SJSA1 (cell line): ENCODE measurements at regions not wholly inside any gene's neighbourhood (a gene's known extent, or its start where the extent isn't known, plus 50 kb on each side); places are given as distances from the start of the nearest gene placed in this dataset.

Experiments used
- DNase-seq, 2 experiments: peaks; one replicate each; pipeline ENCODE4 v3.0.0-alpha.2; 2015 to 2020; ENCODE audit warnings: low spot score in 2 of 2, low read depth in 1 of 2
- H3K27ac ChIP-seq: fragments of 250-450 bp; sonication (Bioruptor Pico); 2 replicates; pipeline ENCODE4 v1.5.1; 2020; ENCODE audit warnings: mild to moderate bottlenecking, moderate library complexity
- H3K27me3 ChIP-seq: fragments of 250-450 bp; sonication (Bioruptor Pico); replicated peaks from 2 replicates; pipeline ENCODE4 v1.5.1; 2020; ENCODE audit warnings: mild to moderate bottlenecking, moderate library complexity
- H3K36me3 ChIP-seq: fragments of 250-450 bp; sonication (Bioruptor Pico); 2 replicates; pipeline ENCODE4 v1.5.1; 2020; ENCODE audit warnings: mild to moderate bottlenecking
- H3K4me1 ChIP-seq: fragments of 250-450 bp; sonication (Bioruptor Pico); replicated peaks from 2 replicates; pipeline ENCODE4 v1.6.1; 2021; ENCODE audit warnings: mild to moderate bottlenecking
- H3K4me3 ChIP-seq: fragments of 250-450 bp; sonication (Bioruptor Pico); 2 replicates; pipeline ENCODE4 v1.5.1; 2020; ENCODE audit warnings: mild to moderate bottlenecking
- H3K9me3 ChIP-seq: fragments of 250-450 bp; sonication (Bioruptor Pico); replicated peaks from 2 replicates; pipeline ENCODE4 v1.5.1; 2020; ENCODE audit warnings: mild to moderate bottlenecking

- Histone ChIP-seq H3K4me3 (no peak overlapping the region), H3K27me3 (no peaks in the 10 kb centered on the region), H3K9me3 (no peaks in the 10 kb centered on the region), H3K27ac (no peak overlapping the region), H3K36me3 (no peaks in the 10 kb centered on the region), H3K4me1 (no peaks in the 10 kb centered on the region)
- DNase-seq = no peak
Measured at GRCh38 chr3:176969066-176969465, 228.2 kb downstream of the TBL1XR1 start.

GRCh38 chr3:176968631-176969030, 228.7 kb downstream of the TBL1XR1 start:
- no peak for DNase-seq
- no peak overlapping the region for H3K27ac ChIP-seq
- no peaks in the 10 kb centered on the region for H3K27me3 ChIP-seq
- H3K4me3 ChIP-seq = no peak overlapping the region
- H3K9me3 ChIP-seq = no peaks in the 10 kb centered on the region
- H3K4me1 ChIP-seq = no peaks in the 10 kb centered on the region
- no peaks in the 10 kb centered on the region for H3K36me3 ChIP-seq

GRCh38 chr3:176967522-176967921, 229.8 kb downstream of the TBL1XR1 start:
- H3K27me3 ChIP-seq = no peaks in the 10 kb centered on the region
- no peak overlapping the region for H3K27ac ChIP-seq
- H3K36me3 ChIP-seq = no peaks in the 10 kb centered on the region
- no peak overlapping the region for H3K4me3 ChIP-seq
- no peak for DNase-seq
- H3K9me3 ChIP-seq = no peaks in the 10 kb centered on the region
- no peaks in the 10 kb centered on the region for H3K4me1 ChIP-seq

GRCh38 chr3:176964661-176965060, 232.6 kb downstream of the TBL1XR1 start:
- H3K4me3 ChIP-seq = no peak overlapping the region

GRCh38 chr3:176961916-176962315, 235.4 kb downstream of the TBL1XR1 start:
- no peak for DNase-seq

More at GRCh38 chr3:176964661-176965060, 232.6 kb downstream of the TBL1XR1 start:
- DNase-seq = no peak
- Histone ChIP-seq H3K27me3 (no peaks in the 10 kb centered on the region), H3K9me3 (no peaks in the 10 kb centered on the region), H3K4me1 (no peaks in the 10 kb centered on the region), H3K36me3 (no peaks in the 10 kb centered on the region), H3K27ac (no peak overlapping the region)

GRCh38 chr3:176959867-176960266, 237.4 kb downstream of the TBL1XR1 start:
- Histone ChIP-seq H3K9me3 (no peaks in the 10 kb centered on the region), H3K27me3 (no peaks in the 10 kb centered on the region), H3K27ac (no peak overlapping the region), H3K4me3 (no peak overlapping the region), H3K4me1 (no peaks in the 10 kb centered on the region), H3K36me3 (no peaks in the 10 kb centered on the region)
- DNase-seq = no peak

More at GRCh38 chr3:176961916-176962315, 235.4 kb downstream of the TBL1XR1 start:
- Histone ChIP-seq H3K27ac (no peak overlapping the region), H3K9me3 (no peaks in the 10 kb centered on the region), H3K4me1 (no peaks in the 10 kb centered on the region), H3K36me3 (no peaks in the 10 kb centered on the region), H3K4me3 (no peak overlapping the region), H3K27me3 (no peaks in the 10 kb centered on the region)

GRCh38 chr3:176958560-176958959, 238.7 kb downstream of the TBL1XR1 start:
- H3K9me3 ChIP-seq = no peaks in the 10 kb centered on the region

GRCh38 chr3:176954517-176954916, 242.8 kb downstream of the TBL1XR1 start:
- no peak overlapping the region for H3K4me3 ChIP-seq
- no peaks in the 10 kb centered on the region for H3K27me3 ChIP-seq
- peaks cover 11% of the 10 kb centered on the region; the same call in 1 of the 2 replicates for H3K4me1 ChIP-seq
- H3K27ac ChIP-seq = no peak overlapping the region
- H3K9me3 ChIP-seq = no peaks in the 10 kb centered on the region
- no peak for DNase-seq
- H3K36me3 ChIP-seq = no peaks in the 10 kb centered on the region

More at GRCh38 chr3:176958560-176958959, 238.7 kb downstream of the TBL1XR1 start:
- no peak for DNase-seq
- Histone ChIP-seq H3K27me3 (no peaks in the 10 kb centered on the region), H3K36me3 (no peaks in the 10 kb centered on the region), H3K4me1 (peaks cover 6% of the 10 kb centered on the region; the same call in 1 of the 2 replicates), H3K4me3 (no peak overlapping the region), H3K27ac (no peak overlapping the region)

- H3K27ac ChIP-seq = no peak overlapping the region
Measured at GRCh38 chr3:176953106-176954060, 243.9 kb downstream of the TBL1XR1 start.

GRCh38 chr3:176951586-176952292, 245.5 kb downstream of the TBL1XR1 start:
- no peak overlapping the region for H3K4me3 ChIP-seq
- DNase-seq = no peak

More at GRCh38 chr3:176953106-176954060, 243.9 kb downstream of the TBL1XR1 start:
- Histone ChIP-seq H3K4me3 (no peak overlapping the region), H3K27me3 (no peaks in the 10 kb centered on the region), H3K4me1 (peaks cover 11% of the 10 kb centered on the region; the same call in 1 of the 2 replicates), H3K9me3 (no peaks in the 10 kb centered on the region), H3K36me3 (no peaks in the 10 kb centered on the region)
- peak; percentile 37 to 44 for DNase-seq

GRCh38 chr3:176951144-176951543, 246.1 kb downstream of the TBL1XR1 start:
- no peak for DNase-seq
- H3K36me3 ChIP-seq = no peaks in the 10 kb centered on the region
- H3K4me1 ChIP-seq = peaks cover 11% of the 10 kb centered on the region; the same call in 1 of the 2 replicates
- no peaks in the 10 kb centered on the region for H3K9me3 ChIP-seq
- H3K4me3 ChIP-seq = no peak overlapping the region
- H3K27me3 ChIP-seq = no peaks in the 10 kb centered on the region
- no peak overlapping the region for H3K27ac ChIP-seq

More at GRCh38 chr3:176951586-176952292, 245.5 kb downstream of the TBL1XR1 start:
- no peak overlapping the region for H3K27ac ChIP-seq
- H3K27me3 ChIP-seq = no peaks in the 10 kb centered on the region
- no peaks in the 10 kb centered on the region for H3K36me3 ChIP-seq
- H3K4me1 ChIP-seq = peaks cover 11% of the 10 kb centered on the region; the same call in 1 of the 2 replicates
- H3K9me3 ChIP-seq = no peaks in the 10 kb centered on the region

GRCh38 chr3:176950743-176951142, 246.5 kb downstream of the TBL1XR1 start:
- Histone ChIP-seq H3K27me3 (no peaks in the 10 kb centered on the region), H3K9me3 (no peaks in the 10 kb centered on the region), H3K4me3 (no peak overlapping the region), H3K36me3 (no peaks in the 10 kb centered on the region), H3K4me1 (peaks cover 11% of the 10 kb centered on the region; the same call in 1 of the 2 replicates), H3K27ac (no peak overlapping the region)
- DNase-seq = no peak

GRCh38 chr3:176948151-176948550, 249.1 kb downstream of the TBL1XR1 start:
- Histone ChIP-seq H3K4me3 (no peak overlapping the region), H3K9me3 (no peaks in the 10 kb centered on the region), H3K36me3 (no peaks in the 10 kb centered on the region), H3K4me1 (0 out of 2 replicates have a peak, but pooled peaks cover 2% of the 10 kb centered on the region), H3K27me3 (no peaks in the 10 kb centered on the region), H3K27ac (no peak overlapping the region)
- DNase-seq = no peak

GRCh38 chr3:176946202-176946601, 251.1 kb downstream of the TBL1XR1 start:
- Histone ChIP-seq H3K36me3 (no peaks in the 10 kb centered on the region), H3K27ac (no peak overlapping the region), H3K4me3 (no peak overlapping the region), H3K27me3 (no peaks in the 10 kb centered on the region), H3K4me1 (no peaks in the 10 kb centered on the region), H3K9me3 (no peaks in the 10 kb centered on the region)
- no peak for DNase-seq
